NCI-H526 (cell line): ENCODE measurements at regions not wholly inside any gene's neighbourhood (a gene's known extent, or its start where the extent isn't known, plus 50 kb on each side); places are given as distances from the start of the nearest gene placed in this dataset.
A peak's percentile ranks its signal among the peaks of the same experiment; 100 is the strongest.
"Not testable (repeated sequence)": the region's sequence is repeated elsewhere in the genome, so short reads cannot be mapped to it uniquely, and the experiment has no call there.

Experiments used
- DNase-seq, 2 experiments: peaks; one replicate each; lab custom pipeline; 2025; lab: John Stamatoyannopoulos, UW

GRCh38 chr13:107669391-107669993 is 545.8 kb downstream of the LIG4 start:
- no peak for DNase-seq

GRCh38 chr13:107665926-107666458 is 549.3 kb downstream of the LIG4 start:
- DNase-seq: no peak

- DNase-seq: peak in 1 of 2 experiments; percentile 60
Observed at GRCh38 chr13:107650081-107650701, 565.1 kb downstream of the LIG4 start.

- DNase-seq: no peak
Observed at GRCh38 chr13:107649079-107649478, 566.3 kb downstream of the LIG4 start.

- DNase-seq: no peak
Observed at GRCh38 chr13:107644136-107644535, 571.2 kb downstream of the LIG4 start.

- no peak for DNase-seq
Observed at GRCh38 chr13:107643615-107644014, 571.7 kb downstream of the LIG4 start.

- no peak for DNase-seq
Observed at GRCh38 chr13:107642831-107643230, 572.5 kb downstream of the LIG4 start.

- no peak for DNase-seq
Observed at GRCh38 chr13:107641574-107641973, 573.8 kb downstream of the LIG4 start.

- no peak for DNase-seq
Observed at GRCh38 chr13:107625648-107626047, 589.7 kb downstream of the LIG4 start.

- no peak for DNase-seq
Observed at GRCh38 chr13:107617527-107617926, 597.8 kb downstream of the LIG4 start.

GRCh38 chr13:107612376-107612775 is 603.0 kb downstream of the LIG4 start:
- no peak for DNase-seq

- DNase-seq: no peak
Observed at GRCh38 chr13:107608736-107609135, 606.6 kb downstream of the LIG4 start.

- no peak for DNase-seq
Observed at GRCh38 chr13:107600971-107601370, 614.4 kb downstream of the LIG4 start.

- DNase-seq: not testable (repeated sequence)
Observed at GRCh38 chr13:107596306-107596705, 619.0 kb downstream of the LIG4 start.

GRCh38 chr13:107590556-107590955 is 624.8 kb downstream of the LIG4 start:
- no peak for DNase-seq

GRCh38 chr13:107587681-107588080 is 627.7 kb downstream of the LIG4 start:
- DNase-seq: no peak

- DNase-seq: no peak
Observed at GRCh38 chr13:107586216-107586615, 629.1 kb downstream of the LIG4 start.

GRCh38 chr13:107585469-107586180 is 629.7 kb downstream of the LIG4 start:
- no peak for DNase-seq

- DNase-seq: no peak
Observed at GRCh38 chr13:107582171-107582570, 633.2 kb downstream of the LIG4 start.

GRCh38 chr13:107580741-107581412 is 634.5 kb downstream of the LIG4 start:
- DNase-seq: no peak

- no peak for DNase-seq
Observed at GRCh38 chr13:107576430-107576829, 638.9 kb downstream of the LIG4 start.

- DNase-seq: no peak
Observed at GRCh38 chr13:107574517-107575210, 640.7 kb downstream of the LIG4 start.
